GM19468 (cell line): ENCODE measurements at regions not wholly inside any gene's neighbourhood (a gene's known extent, or its start where the extent isn't known, plus 50 kb on each side); places are given as distances from the start of the nearest gene placed in this dataset.

Source experiments
- ATAC-seq: cut with Tn5 transposase; IDR thresholded peaks from one replicate; pipeline ENCODE4 v1.9.1; 2021; ENCODE audit warnings: mild to moderate bottlenecking, moderate library complexity, moderate number of reproducible peaks; ENCODE audit not compliant: unreplicated experiment; ENCODE audit errors: extremely low read depth

DNA sequence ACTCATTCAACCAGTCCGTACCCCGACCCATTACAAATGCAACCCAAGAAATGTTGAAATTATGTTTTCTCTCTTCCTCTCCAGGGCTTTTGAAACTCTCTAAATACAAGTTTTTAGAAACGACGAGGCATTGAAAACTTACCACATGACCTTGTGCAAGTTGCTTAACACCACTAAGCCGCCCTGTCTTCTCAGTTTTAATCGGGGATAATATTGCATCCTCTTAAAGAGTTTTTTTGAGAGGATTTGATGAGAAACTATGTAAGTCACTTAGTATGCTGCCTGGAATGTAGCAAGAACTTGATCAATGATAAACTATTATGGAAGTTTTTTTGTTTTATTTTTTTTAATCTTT lies 149.0 kb upstream of the FAM20A start:
- ATAC-seq, result no peak

DNA sequence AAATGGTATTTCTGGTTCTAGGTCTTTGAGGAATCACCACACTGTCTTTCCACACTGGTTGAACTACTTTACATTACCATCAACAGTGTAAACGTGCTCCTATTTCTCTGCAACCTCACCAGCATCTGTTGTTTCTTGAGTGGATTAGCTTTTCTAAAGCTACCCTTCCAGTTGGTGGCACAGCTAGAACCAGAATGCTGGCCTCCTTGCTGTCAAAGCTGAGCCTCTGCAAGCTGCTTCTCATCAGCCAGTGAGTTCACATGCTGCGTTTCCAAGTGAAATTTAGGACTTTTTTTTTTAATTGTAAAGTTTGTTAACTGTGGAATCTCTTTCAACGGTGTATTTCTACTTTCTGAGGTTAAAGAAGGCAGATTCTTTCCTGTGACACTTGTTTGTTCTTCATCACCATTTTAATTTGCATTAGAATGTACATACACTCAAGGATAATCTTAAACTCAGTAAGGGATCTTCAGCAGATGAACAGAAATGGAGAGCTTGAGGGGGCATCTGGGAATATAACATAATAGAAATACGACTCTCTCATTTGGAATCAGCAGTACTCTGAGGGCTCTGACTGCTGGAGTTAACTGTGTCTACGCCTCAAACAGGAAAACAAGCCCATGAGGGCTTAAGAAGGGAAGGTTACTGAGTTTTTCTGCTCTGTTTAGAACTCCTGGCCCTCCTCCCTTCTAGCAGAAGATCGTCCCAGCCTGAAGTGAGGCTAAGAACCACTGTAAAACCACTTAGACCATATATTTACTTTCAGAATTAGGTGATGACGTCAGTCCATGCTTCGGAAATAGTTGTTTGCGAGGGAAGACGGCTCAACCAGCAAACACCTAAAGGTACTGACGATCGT lies 148.4 kb upstream of the FAM20A start:
- no peak for ATAC-seq

DNA sequence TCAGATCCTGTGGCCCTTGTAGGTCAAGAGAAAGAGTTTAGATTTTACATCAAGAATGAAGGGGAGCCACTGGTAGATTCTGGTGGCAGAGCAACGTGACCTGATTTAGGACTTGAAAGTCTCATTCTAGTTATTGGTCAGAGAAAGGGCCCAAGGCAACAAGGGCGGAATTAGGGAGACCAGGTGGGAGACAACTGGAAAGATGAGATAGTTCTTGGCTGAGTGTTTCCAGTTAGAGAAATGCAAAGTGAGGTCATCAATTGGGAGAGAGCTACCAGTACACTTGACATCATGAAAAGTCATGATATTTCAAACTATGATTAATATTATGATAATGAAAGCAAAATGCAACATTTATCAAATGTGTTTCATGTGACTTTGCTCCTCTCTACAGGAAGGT lies 147.2 kb upstream of the FAM20A start:
- ATAC-seq, result no peak

DNA sequence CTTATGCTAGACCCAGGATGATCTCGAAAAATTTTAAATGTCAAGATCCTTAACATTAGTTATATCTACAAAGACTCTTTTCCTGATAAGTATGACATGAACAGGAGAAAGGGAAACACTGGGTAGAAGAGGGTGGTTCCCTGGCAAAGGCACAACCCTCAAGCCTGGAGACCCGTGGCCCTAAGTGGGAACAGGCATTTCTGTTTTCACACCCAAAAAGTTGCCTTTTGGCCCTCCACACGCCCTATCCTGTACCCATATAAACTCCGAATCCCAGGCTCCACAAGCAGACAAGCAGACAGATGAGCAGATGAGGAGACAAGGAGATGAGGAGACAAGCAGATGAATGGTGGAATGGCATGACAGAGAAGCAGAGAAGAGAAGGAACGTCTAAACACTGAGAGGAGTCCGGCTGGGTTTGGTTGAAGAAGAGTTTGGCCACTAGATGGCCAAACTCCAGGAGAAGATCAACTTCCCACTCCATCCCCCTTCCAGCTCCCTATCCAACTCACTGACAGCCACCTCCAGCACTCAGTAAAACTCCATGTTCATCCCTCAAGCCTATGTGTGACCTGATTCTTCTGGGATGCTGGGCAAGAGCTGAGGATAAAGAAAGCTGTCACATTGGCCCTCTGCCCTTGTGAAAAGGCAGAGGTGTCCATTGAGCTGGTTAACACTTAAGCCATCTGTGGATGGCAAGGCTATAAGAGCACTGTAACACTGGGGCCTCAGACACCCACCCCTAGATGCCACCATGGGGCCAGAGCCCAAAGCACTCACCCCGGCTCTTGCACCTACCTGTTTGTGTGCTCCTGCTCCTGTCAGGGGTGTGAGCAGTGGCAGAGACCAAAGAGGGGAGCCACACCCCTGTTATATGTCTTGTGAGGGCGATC lies 139.6 kb upstream of the FAM20A start:
- ATAC-seq, result no peak

DNA sequence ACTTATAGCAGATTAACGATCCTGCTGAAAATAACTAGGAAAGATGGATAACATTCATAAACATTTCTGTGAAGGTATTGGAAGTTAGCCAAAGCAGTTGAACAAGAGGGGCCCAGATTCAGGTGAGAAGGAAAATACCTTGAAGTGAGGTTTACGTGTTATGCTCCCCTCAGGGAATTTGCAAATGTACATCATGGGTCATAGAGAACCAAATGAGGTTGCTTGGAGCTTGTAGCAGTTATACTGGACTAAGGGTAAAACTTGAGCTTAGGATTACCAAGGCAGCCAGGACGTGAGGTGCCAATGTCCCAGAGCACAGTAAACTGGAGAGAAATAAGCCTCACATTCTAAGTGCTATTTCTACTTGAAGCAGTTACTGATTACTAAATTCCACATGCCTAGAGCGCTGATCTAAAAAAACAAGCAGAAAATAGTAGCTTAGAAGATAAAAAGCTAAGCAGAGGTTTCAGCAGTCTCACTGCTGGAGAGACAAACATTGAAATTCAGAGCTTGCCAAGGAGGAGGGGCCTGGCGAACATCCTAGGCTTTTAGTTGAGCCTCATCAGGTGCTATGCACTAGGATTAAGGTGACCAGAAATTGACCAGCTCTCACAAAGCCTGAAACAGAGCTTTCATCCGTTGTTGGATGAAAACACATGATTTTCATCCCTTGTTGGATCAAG lies 136.7 kb upstream of the FAM20A start:
- ATAC-seq, result no peak

DNA sequence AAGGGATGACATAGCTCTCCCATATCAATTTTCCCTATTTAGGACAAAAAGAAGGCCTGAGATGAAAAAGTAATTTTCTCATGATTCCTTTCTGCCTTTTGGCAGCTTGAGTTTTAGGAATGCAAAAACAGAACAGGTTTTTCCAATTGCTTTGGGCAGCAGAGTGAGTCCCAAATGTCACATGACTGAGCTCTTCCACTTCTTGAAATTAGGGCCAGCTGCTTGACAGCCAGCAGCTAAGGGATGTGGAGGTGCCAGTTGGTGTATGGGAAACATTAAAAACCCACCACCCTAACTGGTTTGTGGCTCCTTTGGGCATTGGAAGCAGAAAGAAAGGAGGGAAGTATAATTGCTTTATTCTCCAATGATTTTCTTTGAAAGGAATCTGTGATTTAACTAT lies 133.8 kb upstream of the FAM20A start:
- ATAC-seq, result no peak

DNA sequence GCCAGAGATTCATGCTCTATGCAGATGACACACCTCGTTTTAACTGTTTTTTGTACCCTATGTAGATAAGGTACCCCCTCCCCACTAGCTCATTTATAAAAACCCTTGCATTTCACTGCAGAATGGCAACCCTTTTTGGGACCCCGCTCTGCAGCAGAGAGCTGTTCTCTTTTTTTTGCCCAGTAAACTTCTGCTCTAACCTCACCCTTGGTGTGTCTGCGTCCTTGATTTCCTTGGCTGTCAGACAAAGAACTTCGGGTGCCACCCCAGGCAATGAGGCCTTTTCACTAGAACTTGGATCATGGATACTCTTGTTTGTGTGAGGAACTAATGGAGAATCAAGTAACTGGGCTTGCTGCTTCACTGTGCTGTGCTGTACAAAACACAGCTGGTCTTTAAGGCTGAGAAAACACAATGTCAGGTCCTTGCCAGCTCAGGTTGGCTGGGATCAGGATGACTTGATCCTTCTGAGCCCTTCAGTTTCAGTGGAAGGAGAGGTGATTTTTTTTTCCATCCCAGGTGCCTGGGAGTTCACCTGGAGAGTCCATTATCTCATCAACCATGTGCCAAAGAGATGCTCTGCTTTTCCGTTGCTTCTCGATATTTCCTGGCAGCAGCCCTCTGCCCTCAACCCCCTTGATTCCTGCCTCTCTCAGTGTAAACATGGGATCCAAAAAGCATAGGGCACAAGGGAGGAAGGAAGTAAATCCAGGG lies 133.2 kb upstream of the FAM20A start:
- ATAC-seq, result no peak

DNA sequence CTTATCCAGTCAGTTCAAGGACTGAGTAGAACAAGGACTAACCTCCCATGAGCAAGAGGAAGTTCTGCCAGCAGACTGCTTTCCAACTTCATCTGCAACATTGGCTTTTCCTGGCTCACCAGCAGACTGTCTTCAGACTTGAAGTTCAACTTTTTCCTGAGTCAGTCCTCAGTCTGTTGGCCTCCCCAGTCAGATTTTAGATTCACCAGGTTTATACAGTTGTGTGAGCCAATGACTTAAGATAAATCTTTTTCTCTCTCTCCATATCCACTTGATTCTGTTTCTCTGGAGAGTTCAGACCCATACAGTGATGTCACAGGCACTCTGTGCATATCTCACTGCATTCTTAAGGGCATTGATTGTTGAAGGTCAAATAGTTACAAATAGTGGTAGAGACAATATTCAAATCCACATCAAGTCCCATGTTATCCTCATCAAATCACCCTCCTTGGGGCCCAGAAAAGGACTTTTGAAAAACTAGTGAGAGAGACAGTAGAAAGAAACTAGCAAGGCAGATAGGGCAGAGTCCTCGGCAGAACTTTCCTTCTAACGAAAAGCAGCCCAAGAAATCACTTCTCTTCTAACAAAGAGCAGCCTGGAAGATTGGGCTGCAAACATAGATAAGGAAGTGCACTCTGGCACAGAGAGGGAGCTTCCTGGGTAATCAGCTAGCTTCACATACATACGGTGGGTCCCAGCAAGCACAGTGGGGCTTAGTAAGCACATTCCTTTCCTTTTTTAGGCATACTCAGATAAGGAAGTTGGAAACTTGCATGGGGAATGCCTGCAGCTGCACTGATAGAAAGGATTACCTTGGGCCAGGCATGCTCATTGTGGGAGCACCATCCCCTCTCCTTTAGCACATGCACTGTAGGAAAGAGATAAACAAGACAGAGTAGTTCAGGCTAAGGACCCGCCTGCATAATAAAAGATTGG lies 132.3 kb upstream of the FAM20A start:
- ATAC-seq, result no peak

DNA sequence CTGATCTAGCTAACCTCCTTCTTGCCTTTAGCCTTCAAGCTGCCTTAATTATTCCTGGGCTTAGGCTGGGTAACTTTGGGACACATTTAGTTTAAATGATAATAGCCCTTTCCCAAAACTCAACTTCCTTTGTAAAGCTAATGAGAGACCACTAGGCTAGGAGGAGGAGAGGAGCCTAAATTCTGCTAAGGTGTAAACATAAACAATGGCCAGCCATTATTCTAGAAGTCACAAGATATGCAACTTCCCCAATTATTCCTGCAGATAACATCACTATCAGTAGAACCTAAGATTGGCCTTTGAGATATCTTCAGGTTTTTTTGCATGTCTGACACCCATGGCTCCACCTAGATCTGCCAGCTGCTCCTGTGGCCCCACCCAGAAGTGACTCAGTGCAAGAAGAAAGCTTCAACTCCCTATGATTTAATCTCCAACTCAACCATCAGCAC lies 131.2 kb upstream of the FAM20A start:
- no peak for ATAC-seq

DNA sequence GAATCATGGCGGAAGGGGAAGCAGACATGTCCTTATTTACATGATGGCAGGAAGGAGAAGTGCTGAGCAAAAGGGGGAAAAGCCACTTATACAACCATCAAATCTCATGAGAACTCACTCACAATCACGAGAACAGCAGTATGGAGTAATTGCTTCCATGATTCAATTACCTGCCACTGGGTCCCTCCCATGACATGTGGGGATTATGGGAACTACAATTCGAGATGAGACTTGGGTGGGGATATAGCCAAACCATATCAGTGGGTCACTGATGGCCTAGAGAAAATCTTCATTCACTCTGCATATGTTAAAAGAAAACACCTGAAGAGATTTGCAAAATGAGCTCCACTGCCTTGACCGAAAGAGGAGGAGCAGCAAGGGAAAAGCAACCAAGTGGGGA lies 130.3 kb upstream of the FAM20A start:
- no peak for ATAC-seq

DNA sequence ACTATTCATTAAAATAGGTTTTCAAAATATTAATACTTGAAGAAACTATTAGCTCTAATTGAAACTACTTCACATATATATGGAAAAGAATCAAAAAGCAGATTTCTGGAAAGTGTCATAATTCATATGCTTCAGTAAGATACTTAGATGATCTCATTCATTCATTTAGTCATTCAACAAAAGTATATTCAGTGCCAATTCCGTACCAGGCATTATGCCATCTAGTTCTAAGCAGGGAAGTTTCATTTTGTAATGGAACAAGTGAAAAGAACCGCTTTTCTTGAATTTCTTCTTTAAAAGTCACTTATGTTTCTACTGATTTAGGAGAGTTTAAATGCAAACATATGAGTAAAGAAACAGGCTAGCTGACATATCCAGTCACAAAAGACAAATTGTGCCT lies 118.3 kb upstream of the FAM20A start:
- no peak for ATAC-seq

DNA sequence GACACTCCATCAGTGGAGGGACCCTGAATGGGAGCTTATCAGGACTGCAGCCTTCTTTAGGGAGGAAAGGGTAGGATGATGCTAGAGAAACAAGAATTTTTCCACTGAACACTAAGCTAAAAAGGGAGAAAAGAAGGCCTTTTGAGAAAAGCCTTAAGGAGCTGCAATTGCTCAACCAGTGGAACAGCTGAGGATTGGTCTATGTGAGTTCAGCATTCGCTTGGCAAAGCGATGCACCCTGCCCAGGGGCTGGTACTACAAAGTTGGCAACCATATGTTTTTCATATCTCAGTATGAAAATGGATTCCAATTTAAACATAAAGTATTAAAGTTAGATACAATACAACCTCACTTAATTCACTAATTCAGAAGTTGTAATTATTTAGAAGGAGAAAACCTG lies 117.8 kb upstream of the FAM20A start:
- no peak for ATAC-seq

DNA sequence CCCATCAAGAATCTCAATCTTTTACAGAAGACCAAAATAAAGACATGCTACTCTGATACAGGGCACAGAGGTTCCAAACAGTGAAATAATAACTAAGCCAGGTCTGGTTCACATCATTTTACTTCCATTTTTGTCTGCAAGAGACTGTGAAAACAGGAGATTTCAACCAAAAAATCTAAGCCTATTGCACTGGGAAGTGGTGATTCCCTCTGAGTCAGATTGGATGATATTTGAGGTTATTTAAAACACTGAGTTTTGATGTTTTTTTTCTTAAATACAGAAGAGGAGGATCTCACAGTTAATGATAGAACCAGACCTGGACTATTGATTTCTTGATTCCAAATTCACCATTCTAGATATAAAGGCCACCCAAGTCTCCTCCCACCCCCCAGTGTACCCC lies 117.3 kb upstream of the FAM20A start:
- ATAC-seq, result no peak

DNA sequence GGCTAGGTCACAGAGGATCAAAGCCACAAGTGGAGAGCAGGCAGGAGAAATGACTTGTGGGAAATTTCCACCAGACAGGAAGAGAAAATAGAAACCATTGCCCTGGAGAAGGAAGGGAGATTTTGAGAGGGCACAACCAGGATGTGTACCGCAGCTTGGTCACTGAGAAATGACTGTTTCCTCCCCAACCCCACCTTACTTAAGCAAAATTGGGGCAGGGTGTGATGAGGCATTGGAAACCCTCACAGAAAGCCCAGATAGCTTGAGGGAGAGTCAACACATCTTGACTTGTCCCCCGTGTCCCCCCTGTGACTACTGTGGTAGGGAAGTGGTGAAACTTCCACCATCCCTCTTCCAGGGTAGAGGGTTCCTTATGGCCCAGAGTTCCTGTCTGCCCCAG lies 113.5 kb upstream of the FAM20A start:
- no peak for ATAC-seq

DNA sequence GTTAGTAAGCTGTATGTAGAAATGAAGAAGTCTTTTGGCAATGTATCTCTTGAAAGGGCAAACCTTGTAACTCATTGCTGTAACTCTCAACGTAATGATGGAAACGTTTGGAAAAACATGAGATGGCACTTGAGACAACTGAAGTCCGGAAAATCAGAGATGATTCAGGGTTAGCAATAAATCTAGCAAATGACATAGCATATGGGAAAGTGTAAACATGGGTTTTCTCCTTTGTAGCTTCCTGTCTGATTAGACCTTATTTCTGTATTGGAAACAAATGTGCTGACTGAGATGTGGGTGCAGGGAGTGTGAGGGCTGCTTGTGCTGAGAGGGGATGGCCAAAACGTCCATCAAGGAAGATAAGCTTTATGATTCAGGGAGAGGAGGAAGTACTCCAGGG lies 110.7 kb upstream of the FAM20A start:
- ATAC-seq, result no peak

DNA sequence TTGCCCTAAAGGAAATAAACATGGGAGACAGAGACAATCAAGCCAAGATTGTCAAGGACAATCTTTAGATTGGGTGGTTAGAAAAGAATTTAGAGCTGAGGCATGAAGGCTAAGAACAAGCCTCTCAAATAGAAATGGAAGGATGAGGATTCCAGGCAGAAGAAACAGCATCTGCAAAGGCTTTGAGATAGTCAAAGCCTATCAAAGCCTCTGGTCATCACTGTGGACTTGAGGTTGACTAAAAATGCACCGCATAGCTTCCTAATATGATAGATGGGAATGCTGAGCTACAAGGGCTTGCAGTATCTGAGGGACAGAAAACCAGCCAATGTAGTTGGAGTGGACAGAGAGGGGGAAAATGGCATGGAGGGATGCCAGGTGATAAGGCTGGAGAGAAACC lies 109.8 kb upstream of the FAM20A start:
- no peak for ATAC-seq

DNA sequence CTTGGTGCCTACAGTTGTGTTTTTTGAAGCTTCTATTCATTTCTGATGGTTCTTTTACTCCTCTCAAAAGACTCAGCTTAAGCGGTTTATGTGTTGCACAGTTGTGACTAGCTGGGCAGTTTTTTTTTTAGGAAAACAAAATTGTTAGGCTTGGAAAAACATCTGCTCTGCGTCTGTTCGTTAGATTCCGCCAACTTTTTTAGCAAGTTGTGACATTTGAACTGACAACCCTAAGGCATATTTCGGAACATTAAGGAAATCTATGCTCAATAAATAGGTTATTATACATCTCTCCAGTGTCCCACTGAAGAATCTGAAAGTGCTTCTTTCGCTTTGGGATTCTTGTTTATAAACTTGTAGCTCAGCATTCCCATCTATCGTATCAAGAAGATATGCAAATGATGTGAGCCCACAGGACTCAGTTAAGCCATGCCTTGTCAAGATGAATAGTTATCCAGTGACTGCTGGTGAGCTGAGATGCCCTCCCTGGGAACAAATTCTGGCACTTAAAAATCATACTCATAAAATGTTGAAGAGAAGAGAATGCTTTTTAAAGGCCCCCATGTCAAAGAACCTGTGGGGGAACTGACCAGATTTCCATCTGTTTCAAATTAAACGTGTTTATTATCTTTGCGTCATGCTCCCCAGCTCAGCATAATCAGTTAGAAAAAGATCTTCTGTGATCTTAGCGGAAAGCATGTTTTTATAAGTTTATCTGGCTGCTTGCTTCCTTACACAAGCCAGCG lies 109.0 kb upstream of the FAM20A start:
- ATAC-seq, result no peak

DNA sequence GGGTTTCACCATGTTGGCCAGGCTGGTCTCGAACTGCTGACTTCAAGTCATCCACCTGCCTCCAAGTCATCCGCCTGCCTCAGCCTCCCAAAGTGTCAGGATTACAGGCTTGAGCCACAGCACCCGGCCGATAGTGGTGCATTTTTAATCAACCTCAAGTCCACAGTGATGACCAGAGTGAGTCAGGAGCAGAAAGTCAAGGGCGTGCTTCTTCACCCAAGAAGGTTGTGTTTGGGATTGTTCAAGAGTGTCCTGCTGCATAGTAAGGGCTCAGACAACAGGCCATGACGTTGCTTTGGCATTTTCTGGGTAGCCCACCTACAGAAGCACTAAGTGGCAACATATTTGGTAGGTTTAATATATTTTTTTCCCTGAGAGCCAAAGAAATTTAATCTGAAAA lies 108.3 kb upstream of the FAM20A start:
- ATAC-seq, result no peak

DNA sequence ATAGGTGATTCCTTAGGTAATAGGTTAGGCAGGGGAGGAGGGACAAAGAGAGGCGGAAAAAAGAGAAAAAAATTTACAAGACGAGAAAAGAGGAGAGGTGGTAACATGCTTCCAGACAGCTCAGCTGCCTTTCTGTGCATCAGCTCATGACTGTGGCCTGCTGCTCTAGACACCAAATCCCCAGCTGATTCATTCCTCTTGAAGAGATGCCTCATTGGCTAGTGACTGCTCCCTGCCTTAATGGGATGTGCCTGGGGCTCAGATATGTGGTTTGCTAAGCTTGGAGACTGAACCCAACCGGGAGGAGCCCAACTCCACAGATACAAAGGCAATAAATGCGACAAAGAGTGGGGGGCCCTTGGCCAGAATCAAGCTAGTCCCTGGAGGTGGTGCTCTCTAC lies 105.9 kb upstream of the FAM20A start:
- no peak for ATAC-seq
